Body of pancreas (tissue), 4 donors: ENCODE measurements at regions not wholly inside any gene's neighbourhood (a gene's known extent, or its start where the extent isn't known, plus 50 kb on each side); places are given as distances from the start of the nearest gene placed in this dataset.

Experiments used
- POLR2A ChIP-seq, 3 donors: fragments of 450-650 bp; IDR thresholded peaks; one replicate each; pipeline ENCODE4 v1.6.1; 2016; ENCODE audit warnings: antibody characterized with exemption in 3 of 3, mild to moderate bottlenecking in 2 of 3
- TF ChIP-seq, protein P1 (sequence below), 7 experiments: fragments of 450-650 bp in 4 of 7; fragments of 200-600 bp in 3 of 7; sonication (generic) in 3 of 7; IDR thresholded peaks; one replicate each; pipeline ENCODE4 v1.5.1; 2016 to 2019; ENCODE audit warnings: antibody characterized with exemption in 7 of 7

DNA sequence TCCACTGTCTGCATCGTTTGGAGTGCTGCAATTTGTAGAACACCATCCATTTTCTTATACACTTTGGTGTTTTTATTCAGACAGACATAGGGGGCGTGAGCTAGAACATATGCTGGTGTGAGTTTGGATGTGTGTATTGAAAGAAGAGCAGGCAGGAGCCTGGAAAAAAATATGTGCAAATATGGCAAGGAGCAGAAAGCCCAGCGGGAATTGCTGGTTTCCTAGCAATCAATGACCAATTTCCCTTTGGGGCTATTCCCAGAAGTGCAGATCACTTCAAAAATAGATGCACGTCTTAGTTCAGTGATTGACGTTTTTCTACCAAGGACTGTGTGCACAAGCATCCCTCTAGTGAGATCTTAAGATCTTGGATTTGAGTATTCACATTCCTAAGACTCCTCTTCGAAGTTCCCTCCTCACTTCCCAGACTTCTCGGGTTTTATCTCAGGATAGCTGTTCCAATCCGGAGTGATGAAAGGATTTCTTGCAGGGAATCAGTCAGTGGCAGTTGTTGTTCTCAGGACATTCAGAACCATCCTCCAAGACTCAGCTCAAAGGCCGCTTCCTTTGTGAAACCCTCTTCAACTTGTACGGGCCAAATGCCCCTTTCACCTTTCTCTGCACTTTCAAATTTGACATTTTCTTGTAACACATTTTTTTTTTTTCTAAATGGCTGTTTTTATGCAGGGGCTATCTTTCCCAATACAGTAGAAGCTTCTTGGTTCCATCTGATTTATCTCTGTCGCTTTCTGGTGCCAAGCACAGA is 268.7 kb upstream of the ASIC2 start:
- TF ChIP-seq, protein P1, sequence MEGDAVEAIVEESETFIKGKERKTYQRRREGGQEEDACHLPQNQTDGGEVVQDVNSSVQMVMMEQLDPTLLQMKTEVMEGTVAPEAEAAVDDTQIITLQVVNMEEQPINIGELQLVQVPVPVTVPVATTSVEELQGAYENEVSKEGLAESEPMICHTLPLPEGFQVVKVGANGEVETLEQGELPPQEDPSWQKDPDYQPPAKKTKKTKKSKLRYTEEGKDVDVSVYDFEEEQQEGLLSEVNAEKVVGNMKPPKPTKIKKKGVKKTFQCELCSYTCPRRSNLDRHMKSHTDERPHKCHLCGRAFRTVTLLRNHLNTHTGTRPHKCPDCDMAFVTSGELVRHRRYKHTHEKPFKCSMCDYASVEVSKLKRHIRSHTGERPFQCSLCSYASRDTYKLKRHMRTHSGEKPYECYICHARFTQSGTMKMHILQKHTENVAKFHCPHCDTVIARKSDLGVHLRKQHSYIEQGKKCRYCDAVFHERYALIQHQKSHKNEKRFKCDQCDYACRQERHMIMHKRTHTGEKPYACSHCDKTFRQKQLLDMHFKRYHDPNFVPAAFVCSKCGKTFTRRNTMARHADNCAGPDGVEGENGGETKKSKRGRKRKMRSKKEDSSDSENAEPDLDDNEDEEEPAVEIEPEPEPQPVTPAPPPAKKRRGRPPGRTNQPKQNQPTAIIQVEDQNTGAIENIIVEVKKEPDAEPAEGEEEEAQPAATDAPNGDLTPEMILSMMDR (IDR thresholded peaks at IDR 0.05): no peak
- TF ChIP-seq POLR2A (IDR thresholded peaks at IDR 0.05): no peak
